ENCODE measurements at regions not wholly inside any gene's neighbourhood (a gene's known extent, or its start where the extent isn't known, plus 50 kb on each side); places are given as distances from the start of the nearest gene placed in this dataset.

DNA sequence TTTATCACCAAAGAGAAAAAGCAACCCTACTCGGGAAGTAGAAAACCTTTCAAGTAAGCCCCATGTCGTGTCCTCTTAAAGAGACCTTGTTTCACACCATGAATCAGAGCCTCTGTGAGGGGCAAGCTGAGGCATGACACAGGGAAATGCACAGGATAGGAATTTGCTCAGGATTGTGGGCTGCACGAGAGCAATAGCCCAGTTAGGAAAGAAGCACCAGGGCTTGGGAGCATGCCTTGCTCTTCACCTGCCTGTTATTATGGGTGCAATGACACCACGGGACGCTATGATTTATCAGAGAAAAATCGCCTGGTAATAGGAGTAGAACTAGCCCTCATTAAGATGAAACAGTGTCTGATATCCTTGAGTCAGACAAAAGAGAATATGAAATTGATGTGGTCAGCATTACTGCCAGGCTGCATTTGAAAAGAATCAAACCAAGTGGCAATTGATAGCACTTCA, 562.9 kb upstream of the NRP1 start:
- TF ChIP-seq, protein P1, sequence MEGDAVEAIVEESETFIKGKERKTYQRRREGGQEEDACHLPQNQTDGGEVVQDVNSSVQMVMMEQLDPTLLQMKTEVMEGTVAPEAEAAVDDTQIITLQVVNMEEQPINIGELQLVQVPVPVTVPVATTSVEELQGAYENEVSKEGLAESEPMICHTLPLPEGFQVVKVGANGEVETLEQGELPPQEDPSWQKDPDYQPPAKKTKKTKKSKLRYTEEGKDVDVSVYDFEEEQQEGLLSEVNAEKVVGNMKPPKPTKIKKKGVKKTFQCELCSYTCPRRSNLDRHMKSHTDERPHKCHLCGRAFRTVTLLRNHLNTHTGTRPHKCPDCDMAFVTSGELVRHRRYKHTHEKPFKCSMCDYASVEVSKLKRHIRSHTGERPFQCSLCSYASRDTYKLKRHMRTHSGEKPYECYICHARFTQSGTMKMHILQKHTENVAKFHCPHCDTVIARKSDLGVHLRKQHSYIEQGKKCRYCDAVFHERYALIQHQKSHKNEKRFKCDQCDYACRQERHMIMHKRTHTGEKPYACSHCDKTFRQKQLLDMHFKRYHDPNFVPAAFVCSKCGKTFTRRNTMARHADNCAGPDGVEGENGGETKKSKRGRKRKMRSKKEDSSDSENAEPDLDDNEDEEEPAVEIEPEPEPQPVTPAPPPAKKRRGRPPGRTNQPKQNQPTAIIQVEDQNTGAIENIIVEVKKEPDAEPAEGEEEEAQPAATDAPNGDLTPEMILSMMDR (IDR thresholded peaks at IDR 0.05), result no peak
- TF ChIP-seq POLR2AphosphoS5 (IDR thresholded peaks at IDR 0.05) (no peak), POLR2A (IDR thresholded peaks at IDR 0.05) (no peak), EP300 (IDR thresholded peaks at IDR 0.05) (no peak)
